ENCODE measurements at regions not wholly inside any gene's neighbourhood (a gene's known extent, or its start where the extent isn't known, plus 50 kb on each side); places are given as distances from the start of the nearest gene placed in this dataset.
A peak's percentile ranks its signal among the peaks of the same experiment; 100 is the strongest.

DNA sequence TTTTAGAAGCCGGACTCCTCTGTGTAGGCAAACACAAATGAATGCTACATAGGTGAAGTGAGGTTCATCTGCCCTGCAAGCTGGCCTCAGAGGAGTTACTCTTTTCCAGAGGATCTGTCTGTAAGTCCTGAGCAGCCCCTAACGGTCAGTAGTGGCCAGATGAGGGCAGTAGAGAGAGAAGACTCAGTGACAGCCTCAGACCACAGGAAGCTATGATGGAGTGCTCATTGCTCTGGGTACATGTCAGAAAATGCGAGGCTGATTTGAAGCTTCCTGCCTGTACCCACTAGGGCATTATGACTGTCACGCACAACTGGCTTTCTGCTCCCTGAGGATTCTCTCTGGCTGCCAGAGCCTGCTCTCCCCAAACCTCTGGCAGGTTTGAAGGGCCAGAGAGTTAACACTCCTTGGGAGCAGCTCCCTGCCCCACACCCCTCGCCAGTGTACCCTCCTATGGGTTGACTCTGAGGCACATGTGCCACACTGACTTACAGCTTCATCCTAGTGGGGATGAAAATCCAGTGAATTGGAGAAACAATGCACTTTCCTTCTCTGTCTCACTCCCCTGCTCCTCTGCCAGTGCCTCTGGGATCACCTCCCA lies 141.5 kb downstream of the GABRG2 start:
- Mint-ChIP-seq H3K4me1 (no peaks in the 10 kb centered on the region), H3K27me3 (no peaks in the 10 kb centered on the region)

GRCh38 chr5:162214551-162214950 lies 147.0 kb downstream of the GABRG2 start:
- Mint-ChIP-seq H3K4me1 (no peaks in the 10 kb centered on the region), H3K9me3 (peaks cover 0 to 3% (median 0%) of the 10 kb centered on the region in 3 donors), H3K36me3 (no peaks in the 10 kb centered on the region), H3K27ac (no peak overlapping the region), H3K27me3 (no peaks in the 10 kb centered on the region), H3K4me3 (no peak overlapping the region)

More for the DNA sequence above, 141.5 kb downstream of the GABRG2 start:
- H3K27ac Mint-ChIP-seq, result no peak overlapping the region
- H3K9me3 Mint-ChIP-seq, result peaks cover 0 to 3% (median 2%) of the 10 kb centered on the region in 3 donors
- peaks cover 2% of the 10 kb centered on the region for H3K36me3 Mint-ChIP-seq
- no peak overlapping the region for H3K4me3 Mint-ChIP-seq

- H3K36me3 Mint-ChIP-seq, result no peaks in the 10 kb centered on the region
- H3K9me3 Mint-ChIP-seq, result peaks cover 0 to 8% (median 0%) of the 10 kb centered on the region in 3 donors
- H3K27ac Mint-ChIP-seq, result no peak overlapping the region
- no peaks in the 10 kb centered on the region for H3K27me3 Mint-ChIP-seq
- no peaks in the 10 kb centered on the region for H3K4me1 Mint-ChIP-seq
- no peak overlapping the region for H3K4me3 Mint-ChIP-seq
Observed at GRCh38 chr5:162217037-162217436, 149.5 kb downstream of the GABRG2 start.

DNA sequence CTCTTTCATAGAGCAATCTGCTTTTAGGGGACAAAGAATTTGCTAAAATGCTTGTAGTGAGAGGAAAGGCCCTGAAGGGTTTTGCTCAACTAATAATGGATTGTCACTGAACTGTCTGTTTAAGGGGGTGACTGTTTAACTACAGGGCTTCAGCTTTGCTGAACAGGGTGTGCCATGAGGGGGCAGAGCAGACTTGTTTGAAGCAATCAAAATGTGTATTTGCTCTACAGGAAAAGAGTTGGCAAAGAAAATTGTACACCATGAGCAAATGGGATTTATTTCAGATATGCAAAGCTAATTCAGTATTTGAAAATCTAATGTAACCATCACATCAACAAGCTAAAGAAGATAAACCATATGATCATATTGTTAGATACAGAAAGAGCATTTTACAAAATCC lies 154.3 kb downstream of the GABRG2 start:
- Mint-ChIP-seq H3K4me1 (no peaks in the 10 kb centered on the region), H3K4me3 (no peak overlapping the region), H3K9me3 (peaks cover 0 to 6% (median 4%) of the 10 kb centered on the region in 3 donors), H3K36me3 (no peaks in the 10 kb centered on the region), H3K27me3 (no peaks in the 10 kb centered on the region), H3K27ac (no peak overlapping the region)

- peaks cover 1 to 7% (median 4%) of the 10 kb centered on the region in 3 donors for H3K9me3 Mint-ChIP-seq
- no peaks in the 10 kb centered on the region for H3K36me3 Mint-ChIP-seq
- H3K4me3 Mint-ChIP-seq, result no peak overlapping the region
- no peaks in the 10 kb centered on the region for H3K27me3 Mint-ChIP-seq
- no peak overlapping the region for H3K27ac Mint-ChIP-seq
- H3K4me1 Mint-ChIP-seq, result no peaks in the 10 kb centered on the region
Observed at GRCh38 chr5:162227075-162227474, 159.5 kb downstream of the GABRG2 start.

DNA sequence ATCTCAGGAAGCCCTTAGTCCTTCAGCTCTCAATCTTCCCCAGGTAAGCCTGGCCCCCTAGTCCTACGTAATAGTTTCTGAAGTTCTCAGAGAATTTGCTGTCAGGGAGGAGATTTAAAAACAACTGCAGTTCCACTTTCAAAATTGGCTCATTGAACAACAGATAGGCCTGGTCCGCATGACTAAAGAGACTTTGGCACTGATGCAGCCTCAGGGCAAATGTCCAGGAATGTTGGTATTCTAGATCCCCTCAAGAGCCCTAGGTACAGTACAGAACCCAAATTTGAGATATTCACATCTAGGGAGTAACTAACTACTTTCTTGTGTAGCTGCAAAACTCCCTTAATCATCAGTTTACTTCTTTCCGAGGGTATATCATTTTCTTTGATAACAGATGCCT lies 162.8 kb downstream of the GABRG2 start:
- Mint-ChIP-seq H3K36me3 (no peaks in the 10 kb centered on the region), H3K4me1 (no peaks in the 10 kb centered on the region)

GRCh38 chr5:162231522-162231921 lies 163.9 kb downstream of the GABRG2 start:
- H3K9me3 Mint-ChIP-seq, result peaks cover 0 to 7% (median 5%) of the 10 kb centered on the region in 3 donors
- H3K27ac Mint-ChIP-seq, result no peak overlapping the region
- H3K36me3 Mint-ChIP-seq, result no peaks in the 10 kb centered on the region
- no peaks in the 10 kb centered on the region for H3K4me1 Mint-ChIP-seq
- H3K4me3 Mint-ChIP-seq, result peak overlapping the region in 1 of 4 donors; percentile 14
- H3K27me3 Mint-ChIP-seq, result no peaks in the 10 kb centered on the region

More for the DNA sequence above, 162.8 kb downstream of the GABRG2 start:
- no peak overlapping the region for H3K27ac Mint-ChIP-seq
- H3K4me3 Mint-ChIP-seq, result no peak overlapping the region
- no peaks in the 10 kb centered on the region for H3K27me3 Mint-ChIP-seq
- H3K9me3 Mint-ChIP-seq, result peaks cover 0 to 7% (median 5%) of the 10 kb centered on the region in 3 donors

DNA sequence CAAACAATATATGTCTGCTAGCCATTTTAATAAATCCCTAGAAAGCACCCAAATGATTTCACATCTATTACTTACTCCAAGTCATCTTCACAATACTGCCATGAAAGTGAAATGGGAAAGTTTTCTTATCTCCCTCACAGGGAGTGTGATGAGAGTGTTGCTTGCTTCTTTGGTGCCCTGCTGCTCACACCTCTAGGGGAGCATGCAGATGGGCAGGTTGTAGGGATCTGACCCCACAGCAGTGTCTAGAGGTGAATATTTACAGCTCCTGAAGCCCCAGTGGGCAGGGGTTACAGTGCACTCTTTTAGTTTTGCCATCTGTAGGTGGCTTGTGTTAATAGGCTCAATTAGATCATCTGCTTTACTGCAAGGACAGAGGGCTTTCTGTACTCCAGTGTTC lies 173.2 kb downstream of the GABRG2 start:
- H3K27me3 Mint-ChIP-seq, result no peaks in the 10 kb centered on the region
- no peaks in the 10 kb centered on the region for H3K36me3 Mint-ChIP-seq
- H3K4me3 Mint-ChIP-seq, result no peak overlapping the region
- H3K27ac Mint-ChIP-seq, result no peak overlapping the region
- peaks cover 3 to 8% (median 7%) of the 10 kb centered on the region in 3 donors for H3K9me3 Mint-ChIP-seq
- H3K4me1 Mint-ChIP-seq, result no peaks in the 10 kb centered on the region

- Mint-ChIP-seq H3K36me3 (no peaks in the 10 kb centered on the region), H3K4me3 (no peak overlapping the region), H3K27me3 (no peaks in the 10 kb centered on the region), H3K27ac (no peak overlapping the region), H3K4me1 (no peaks in the 10 kb centered on the region), H3K9me3 (peaks cover 2 to 5% (median 4%) of the 10 kb centered on the region in 3 donors)
Observed at GRCh38 chr5:162242416-162242815, 174.8 kb downstream of the GABRG2 start.

DNA sequence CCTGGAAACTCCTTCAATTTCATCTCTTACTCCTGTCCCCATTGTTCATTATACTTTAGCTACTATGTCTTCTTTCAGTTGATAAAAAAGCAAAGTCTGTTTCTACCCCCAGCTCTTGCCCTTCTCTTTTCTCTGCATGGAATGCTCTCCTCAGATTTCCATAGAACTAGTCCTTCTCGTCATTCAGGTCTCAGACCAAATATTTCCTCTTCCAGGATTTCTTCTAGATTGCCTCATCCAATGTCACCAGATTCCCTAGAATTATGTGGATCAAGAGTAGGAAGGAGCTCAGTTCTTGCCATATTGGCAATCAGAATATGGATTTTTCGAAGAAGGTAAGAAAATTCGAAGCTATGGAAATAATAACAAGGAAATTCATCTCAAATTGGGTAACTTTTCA lies 176.1 kb downstream of the GABRG2 start:
- no peak overlapping the region for H3K27ac Mint-ChIP-seq
- no peak overlapping the region for H3K4me3 Mint-ChIP-seq
- no peaks in the 10 kb centered on the region for H3K4me1 Mint-ChIP-seq
- H3K36me3 Mint-ChIP-seq, result no peaks in the 10 kb centered on the region
- peaks cover 0 to 5% (median 3%) of the 10 kb centered on the region in 3 donors for H3K9me3 Mint-ChIP-seq
- H3K27me3 Mint-ChIP-seq, result no peaks in the 10 kb centered on the region

DNA sequence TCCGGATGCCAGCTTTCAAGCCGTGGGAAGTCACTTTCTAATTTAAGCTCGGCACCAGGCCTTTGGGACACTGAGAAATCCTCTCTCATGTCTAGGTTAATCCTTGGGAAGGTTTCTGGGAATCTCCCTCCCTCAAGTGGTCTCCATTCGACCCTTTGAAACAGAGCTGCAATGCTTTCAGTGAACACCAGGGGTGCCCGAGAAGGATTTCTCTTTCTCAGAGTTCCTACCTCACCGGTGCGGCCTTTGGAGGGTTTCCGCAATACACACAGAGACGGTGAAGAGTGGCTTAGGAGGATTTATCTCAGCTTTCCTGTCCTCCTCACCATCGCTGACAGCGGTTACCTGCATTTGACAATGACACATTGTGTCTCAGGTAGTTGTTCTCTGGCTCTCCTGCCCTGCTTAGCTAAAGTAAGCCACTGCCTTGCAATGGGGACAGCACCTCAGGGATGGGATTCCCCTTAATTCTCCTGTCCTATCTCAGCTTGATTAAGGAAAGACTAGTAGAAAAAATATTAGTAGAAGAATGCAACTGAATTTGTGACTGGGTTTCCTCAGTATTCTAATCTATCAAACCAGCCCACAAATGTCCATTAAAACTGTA lies 180.6 kb downstream of the GABRG2 start:
- Mint-ChIP-seq H3K27me3 (no peaks in the 10 kb centered on the region), H3K27ac (no peak overlapping the region), H3K36me3 (no peaks in the 10 kb centered on the region), H3K9me3 (peaks cover 3 to 8% (median 4%) of the 10 kb centered on the region in 3 donors), H3K4me3 (no peak overlapping the region), H3K4me1 (no peaks in the 10 kb centered on the region)

GRCh38 chr5:162256711-162257110 lies 189.1 kb downstream of the GABRG2 start:
- no peak overlapping the region for H3K27ac Mint-ChIP-seq
- peaks cover 0 to 5% (median 5%) of the 10 kb centered on the region in 3 donors for H3K9me3 Mint-ChIP-seq
- no peaks in the 10 kb centered on the region for H3K4me1 Mint-ChIP-seq
- H3K4me3 Mint-ChIP-seq, result no peak overlapping the region
- H3K27me3 Mint-ChIP-seq, result no peaks in the 10 kb centered on the region
- H3K36me3 Mint-ChIP-seq, result no peaks in the 10 kb centered on the region

GRCh38 chr5:162268694-162269481 lies 201.3 kb downstream of the GABRG2 start:
- Mint-ChIP-seq H3K36me3 (no peaks in the 10 kb centered on the region), H3K4me1 (no peaks in the 10 kb centered on the region), H3K27me3 (no peaks in the 10 kb centered on the region), H3K27ac (no peak overlapping the region), H3K4me3 (no peak overlapping the region), H3K9me3 (peaks cover 0 to 3% (median 3%) of the 10 kb centered on the region in 3 donors)

- Mint-ChIP-seq H3K9me3 (peaks cover 0 to 3% (median 0%) of the 10 kb centered on the region in 3 donors), H3K36me3 (peaks cover 1% of the 10 kb centered on the region), H3K4me3 (no peak overlapping the region), H3K27me3 (no peaks in the 10 kb centered on the region), H3K4me1 (no peaks in the 10 kb centered on the region), H3K27ac (no peak overlapping the region)
Observed at GRCh38 chr5:162272417-162272816, 204.8 kb downstream of the GABRG2 start.

DNA sequence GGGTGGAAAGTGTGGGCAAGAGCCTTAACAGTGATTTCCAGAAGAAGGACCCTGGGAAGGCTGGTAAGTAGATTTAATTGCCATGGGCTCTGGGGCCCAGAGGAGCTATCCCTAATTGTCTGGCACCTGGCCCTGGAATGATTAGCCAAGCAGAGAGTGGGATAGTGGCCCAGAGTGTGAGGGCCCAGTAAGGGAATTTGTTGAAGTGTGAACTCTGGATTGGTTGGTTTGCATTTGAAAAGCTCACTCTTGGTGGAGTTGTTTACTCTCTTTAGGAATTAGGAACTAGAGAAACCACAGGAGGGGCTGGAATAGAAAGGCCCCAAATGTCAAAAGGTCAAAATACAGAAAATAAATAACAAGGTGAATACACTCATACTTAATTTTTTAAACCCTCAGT lies 207.1 kb downstream of the GABRG2 start:
- no peak overlapping the region for H3K4me3 Mint-ChIP-seq
- H3K36me3 Mint-ChIP-seq, result peaks cover 1% of the 10 kb centered on the region
- no peaks in the 10 kb centered on the region for H3K4me1 Mint-ChIP-seq
- no peaks in the 10 kb centered on the region for H3K27me3 Mint-ChIP-seq
- no peak overlapping the region for H3K27ac Mint-ChIP-seq
- H3K9me3 Mint-ChIP-seq, result peaks cover 0 to 3% (median 0%) of the 10 kb centered on the region in 3 donors

Measured in IgD-negative memory B cell (primary cell).